ENCODE measurements at regions not wholly inside any gene's neighbourhood (a gene's known extent, or its start where the extent isn't known, plus 50 kb on each side); places are given as distances from the start of the nearest gene placed in this dataset.
"Not testable (repeated sequence)": the region's sequence is repeated elsewhere in the genome, so short reads cannot be mapped to it uniquely, and the experiment has no call there.

DNA sequence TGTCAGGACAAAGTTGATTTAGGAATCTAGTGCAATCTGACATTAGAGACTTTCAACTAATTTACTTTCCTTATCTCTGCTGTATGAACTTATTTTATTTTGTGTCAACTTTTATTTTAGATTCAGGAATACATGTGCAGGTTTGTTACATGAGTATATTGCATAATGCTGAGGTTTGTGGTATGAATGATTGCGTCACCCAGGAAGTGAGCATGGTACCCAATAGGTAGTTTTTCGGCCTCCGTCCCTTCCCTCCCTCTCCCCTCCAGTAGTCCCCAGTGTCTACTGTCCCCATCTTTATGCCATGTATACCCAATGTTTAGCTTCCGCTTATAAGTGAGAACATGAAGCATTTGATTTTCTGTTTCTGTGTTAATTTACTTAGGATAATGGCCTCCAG is 68.7 kb upstream of the TEX13D start:
- intact Hi-C loops (cut with DNase I; ENCODE audit: low total_unique reads) = no loop called here
- in situ Hi-C loops (cut with MboI; ENCODE audit: low sequenced_read_pairs in 4 of 4) = no loop called here

DNA sequence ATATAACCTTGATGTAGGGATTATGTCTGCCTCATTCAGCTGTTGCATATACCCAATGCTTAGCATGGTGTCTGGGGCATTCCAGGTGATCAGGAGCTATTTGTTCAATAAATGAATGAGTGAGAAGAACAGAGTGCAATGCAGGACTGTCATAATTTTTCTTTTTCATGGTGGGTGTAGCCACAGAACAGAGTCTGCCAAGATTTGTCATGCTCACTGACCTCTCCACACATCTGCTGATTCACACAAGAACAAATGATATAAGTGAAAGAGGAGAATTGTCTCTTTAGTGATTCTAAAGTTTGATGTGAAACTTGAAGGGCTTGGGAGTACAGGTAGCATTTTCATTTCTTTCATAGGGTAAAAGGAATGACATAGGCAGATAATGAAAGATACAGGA is 64.4 kb upstream of the TEX13D start:
- Histone ChIP-seq H3K36me3 (no peaks in the 10 kb centered on the region), H3K4me3 (no peak overlapping the region), H3K4me1 (no peaks in the 10 kb centered on the region), H3K27ac (no peak overlapping the region), H3K9me3 (no peaks in the 10 kb centered on the region), H3K27me3 (no peaks in the 10 kb centered on the region)
- ATAC-seq = no peak
- intact Hi-C loops (cut with DNase I; ENCODE audit: low total_unique reads) = no loop called here
- in situ Hi-C loops (cut with MboI; ENCODE audit: low sequenced_read_pairs in 4 of 4) = no loop called here
- DNase-seq = no peak
- no peak for TF ChIP-seq POLR2A (IDR thresholded peaks at IDR 0.05)
- TF ChIP-seq, protein P1, sequence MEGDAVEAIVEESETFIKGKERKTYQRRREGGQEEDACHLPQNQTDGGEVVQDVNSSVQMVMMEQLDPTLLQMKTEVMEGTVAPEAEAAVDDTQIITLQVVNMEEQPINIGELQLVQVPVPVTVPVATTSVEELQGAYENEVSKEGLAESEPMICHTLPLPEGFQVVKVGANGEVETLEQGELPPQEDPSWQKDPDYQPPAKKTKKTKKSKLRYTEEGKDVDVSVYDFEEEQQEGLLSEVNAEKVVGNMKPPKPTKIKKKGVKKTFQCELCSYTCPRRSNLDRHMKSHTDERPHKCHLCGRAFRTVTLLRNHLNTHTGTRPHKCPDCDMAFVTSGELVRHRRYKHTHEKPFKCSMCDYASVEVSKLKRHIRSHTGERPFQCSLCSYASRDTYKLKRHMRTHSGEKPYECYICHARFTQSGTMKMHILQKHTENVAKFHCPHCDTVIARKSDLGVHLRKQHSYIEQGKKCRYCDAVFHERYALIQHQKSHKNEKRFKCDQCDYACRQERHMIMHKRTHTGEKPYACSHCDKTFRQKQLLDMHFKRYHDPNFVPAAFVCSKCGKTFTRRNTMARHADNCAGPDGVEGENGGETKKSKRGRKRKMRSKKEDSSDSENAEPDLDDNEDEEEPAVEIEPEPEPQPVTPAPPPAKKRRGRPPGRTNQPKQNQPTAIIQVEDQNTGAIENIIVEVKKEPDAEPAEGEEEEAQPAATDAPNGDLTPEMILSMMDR (IDR thresholded peaks at IDR 0.05 in 4 of 5, conservative IDR thresholded peaks at IDR 0.05 in 1 of 5) = no peak

More for the DNA sequence above, 68.7 kb upstream of the TEX13D start:
- Histone ChIP-seq H3K4me3 (no peak overlapping the region), H3K36me3 (no peaks in the 10 kb centered on the region), H3K9me3 (no peaks in the 10 kb centered on the region), H3K27me3 (no peaks in the 10 kb centered on the region), H3K27ac (no peak overlapping the region), H3K4me1 (peaks cover 0 to under 1% of the 10 kb centered on the region in 2 donors)
- no peak for TF ChIP-seq POLR2A (IDR thresholded peaks at IDR 0.05)
- TF ChIP-seq, protein P1 (IDR thresholded peaks at IDR 0.05 in 4 of 5, conservative IDR thresholded peaks at IDR 0.05 in 1 of 5) = no peak
- no peak for DNase-seq
- ATAC-seq = no peak

DNA sequence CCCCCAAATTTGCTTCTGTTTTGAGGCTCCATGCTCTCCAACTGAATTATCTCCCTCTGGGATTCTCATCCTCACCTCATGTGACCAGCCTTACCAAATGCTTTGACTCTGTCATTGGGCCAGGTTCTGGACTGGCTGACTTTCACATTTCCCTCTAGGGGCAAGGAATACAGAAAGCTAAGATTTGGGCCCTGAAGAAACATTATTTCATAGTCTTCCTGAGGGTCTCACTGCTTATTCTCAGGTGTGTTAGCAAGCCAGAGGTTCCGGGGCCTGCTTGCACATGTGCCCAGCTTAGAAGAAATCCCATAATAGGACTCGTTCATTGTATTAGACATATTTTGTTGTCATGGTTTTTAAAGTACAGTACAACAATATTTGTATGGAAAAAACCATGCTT is 62.6 kb upstream of the TEX13D start:
- no peak overlapping the region for H3K27ac ChIP-seq
- no peaks in the 10 kb centered on the region for H3K4me1 ChIP-seq
- no peak for DNase-seq
- TF ChIP-seq, protein P1 (IDR thresholded peaks at IDR 0.05 in 4 of 5, conservative IDR thresholded peaks at IDR 0.05 in 1 of 5) = no peak
- TF ChIP-seq POLR2A (IDR thresholded peaks at IDR 0.05) = no peak
- no peaks in the 10 kb centered on the region for H3K9me3 ChIP-seq
- no peak for ATAC-seq
- intact Hi-C loops (cut with DNase I; ENCODE audit: low total_unique reads) = no loop called here
- no peaks in the 10 kb centered on the region for H3K27me3 ChIP-seq
- no peaks in the 10 kb centered on the region for H3K36me3 ChIP-seq
- no peak overlapping the region for H3K4me3 ChIP-seq
- in situ Hi-C loops (cut with MboI; ENCODE audit: low sequenced_read_pairs in 4 of 4) = no loop called here

GRCh38 chrX:124271599-124271998 is 60.9 kb upstream of the TEX13D start:
- H3K27ac ChIP-seq; H3K9me3 ChIP-seq; H3K4me1 ChIP-seq; ATAC-seq; H3K27me3 ChIP-seq; H3K36me3 ChIP-seq; DNase-seq; in situ Hi-C loops (cut with MboI; ENCODE audit: low sequenced_read_pairs in 4 of 4); intact Hi-C loops (cut with DNase I; ENCODE audit: low total_unique reads); H3K4me3 ChIP-seq: not testable (repeated sequence)

GRCh38 chrX:124272370-124272982 is 60.0 kb upstream of the TEX13D start:
- TF ChIP-seq, protein P1 (IDR thresholded peaks at IDR 0.05 in 4 of 5, conservative IDR thresholded peaks at IDR 0.05 in 1 of 5) = no peak
- no peak for TF ChIP-seq POLR2A (IDR thresholded peaks at IDR 0.05)
- intact Hi-C loops (cut with DNase I; ENCODE audit: low total_unique reads) = no loop called here
- H3K9me3 ChIP-seq = no peaks in the 10 kb centered on the region
- H3K4me3 ChIP-seq = no peak overlapping the region
- no peak overlapping the region for H3K27ac ChIP-seq
- no peak for DNase-seq
- H3K27me3 ChIP-seq = no peaks in the 10 kb centered on the region
- no peaks in the 10 kb centered on the region for H3K36me3 ChIP-seq
- ATAC-seq = no peak
- H3K4me1 ChIP-seq = no peaks in the 10 kb centered on the region
- in situ Hi-C loops (cut with MboI; ENCODE audit: low sequenced_read_pairs in 4 of 4) = no loop called here

Measured in gastrocnemius medialis (tissue), 4 donors.